Sigmoid colon (tissue), 6 donors: ENCODE measurements at regions not wholly inside any gene's neighbourhood (a gene's known extent, or its start where the extent isn't known, plus 50 kb on each side); places are given as distances from the start of the nearest gene placed in this dataset.

Experiments
- DNase-seq: peaks from one replicate; pipeline ENCODE4 v3.0.0-alpha.2; 2019
- H3K27ac ChIP-seq, 4 donors: fragments of 200-600 bp; sonication (generic); one replicate each; pipeline ENCODE4 v1.5.1; 2016 to 2019; ENCODE audit warnings: mild to moderate bottlenecking in 1 of 4
- H3K27me3 ChIP-seq, 3 donors: fragments of 200-600 bp; sonication (generic); one replicate each; pipeline ENCODE4 v1.5.1; 2019; ENCODE audit warnings: mild to moderate bottlenecking in 1 of 3
- H3K36me3 ChIP-seq, 4 donors: fragments of 200-600 bp; sonication (generic); one replicate each; pipeline ENCODE4 v1.5.1; 2016 to 2019
- H3K4me1 ChIP-seq, 4 donors: fragments of 200-600 bp; sonication (generic); one replicate each; pipeline ENCODE4 v1.5.1; 2017 to 2019
- H3K4me3 ChIP-seq, 4 donors: fragments of 200-600 bp; sonication (generic); one replicate each; pipeline ENCODE4 v1.5.1; 2017 to 2019; ENCODE audit warnings: mild to moderate bottlenecking in 2 of 4, moderate library complexity in 1 of 4
- H3K9me3 ChIP-seq, 4 donors: fragments of 200-600 bp in 3 of 4; sonication (generic) in 3 of 4; one replicate each; pipeline versions ENCODE4 v1.5.1 to v1.6.1; 2013 to 2019
- EP300 ChIP-seq, 4 donors: sonication (generic); formaldehyde crosslinking; IDR thresholded peaks; one replicate each; pipeline ENCODE4 v1.6.1; 2017; ENCODE audit warnings: antibody characterized with exemption in 4 of 4
- POLR2A ChIP-seq, 2 donors: fragments of 450-650 bp; IDR thresholded peaks; one replicate each; pipeline ENCODE4 v1.6.1; 2016; ENCODE audit warnings: antibody characterized with exemption in 2 of 2, mild to moderate bottlenecking in 2 of 2, moderate library complexity in 2 of 2
- POLR2AphosphoS5 ChIP-seq, 4 donors: sonication (generic); formaldehyde crosslinking; IDR thresholded peaks; one replicate each; pipeline ENCODE4 v1.6.1; 2017; ENCODE audit warnings: antibody characterized with exemption in 4 of 4
- WGBS, 2 donors: extraction: QIAGEN DNeasy Blood & Tissue Kit; methylation state at CpG; one replicate each; pipeline ENCODE4 v1.1.7; 2013; 5-methylcytosine and 5-hydroxymethylcytosine counted together
- intact Hi-C: fragments of 100-400 bp; cut with DNase I; formaldehyde crosslinking; loops from one replicate; pipeline ENCODE4 v1.15.1; 2023
- TF ChIP-seq, protein P1 (sequence below), 4 experiments: fragments of 450-650 bp in 3 of 4; fragments of 200-600 bp in 1 of 4; IDR thresholded peaks; one replicate each; pipeline ENCODE4 v1.5.1; 2016 to 2019; ENCODE audit warnings: antibody characterized with exemption in 4 of 4, mild to moderate bottlenecking in 3 of 4, moderate library complexity in 2 of 4
- donor health status: healthy with polysubstance abuse.
- donor health status: healthy.

DNA sequence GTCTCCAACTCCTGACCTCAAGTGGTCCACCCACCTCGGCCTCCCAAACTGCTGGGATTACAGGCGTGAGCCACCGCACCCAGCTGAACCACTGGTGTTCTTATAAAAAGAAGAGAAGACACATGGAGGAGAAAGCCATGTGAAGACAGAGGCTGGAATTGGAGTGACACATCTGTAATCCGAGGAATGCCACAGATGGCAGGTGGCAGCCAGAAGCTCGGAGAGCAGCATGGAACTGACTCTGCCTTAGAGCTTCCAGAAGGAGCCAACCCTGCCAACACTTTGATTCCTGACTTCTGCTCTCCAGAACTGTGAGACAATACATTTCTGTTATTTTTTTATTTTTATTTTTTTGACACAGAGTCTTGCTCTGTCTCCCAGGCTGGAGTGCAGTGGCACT, 59.0 kb upstream of the ATP2B4 start:
- 88 to 95% methylated on average over 5 of the region's 5 CpGs for WGBS, 2 donors
- H3K4me3 ChIP-seq, result no peak overlapping the region
- intact Hi-C loops, result no loop called here
- no peaks in the 10 kb centered on the region for H3K27me3 ChIP-seq
- no peaks in the 10 kb centered on the region for H3K9me3 ChIP-seq
- H3K36me3 ChIP-seq, result no peaks in the 10 kb centered on the region
- no peak overlapping the region for H3K27ac ChIP-seq
- TF ChIP-seq, protein P1, sequence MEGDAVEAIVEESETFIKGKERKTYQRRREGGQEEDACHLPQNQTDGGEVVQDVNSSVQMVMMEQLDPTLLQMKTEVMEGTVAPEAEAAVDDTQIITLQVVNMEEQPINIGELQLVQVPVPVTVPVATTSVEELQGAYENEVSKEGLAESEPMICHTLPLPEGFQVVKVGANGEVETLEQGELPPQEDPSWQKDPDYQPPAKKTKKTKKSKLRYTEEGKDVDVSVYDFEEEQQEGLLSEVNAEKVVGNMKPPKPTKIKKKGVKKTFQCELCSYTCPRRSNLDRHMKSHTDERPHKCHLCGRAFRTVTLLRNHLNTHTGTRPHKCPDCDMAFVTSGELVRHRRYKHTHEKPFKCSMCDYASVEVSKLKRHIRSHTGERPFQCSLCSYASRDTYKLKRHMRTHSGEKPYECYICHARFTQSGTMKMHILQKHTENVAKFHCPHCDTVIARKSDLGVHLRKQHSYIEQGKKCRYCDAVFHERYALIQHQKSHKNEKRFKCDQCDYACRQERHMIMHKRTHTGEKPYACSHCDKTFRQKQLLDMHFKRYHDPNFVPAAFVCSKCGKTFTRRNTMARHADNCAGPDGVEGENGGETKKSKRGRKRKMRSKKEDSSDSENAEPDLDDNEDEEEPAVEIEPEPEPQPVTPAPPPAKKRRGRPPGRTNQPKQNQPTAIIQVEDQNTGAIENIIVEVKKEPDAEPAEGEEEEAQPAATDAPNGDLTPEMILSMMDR (IDR thresholded peaks at IDR 0.05), result no peak
- TF ChIP-seq EP300 (IDR thresholded peaks at IDR 0.05) (no peak), POLR2AphosphoS5 (IDR thresholded peaks at IDR 0.05) (no peak)
- DNase-seq, result no peak
- H3K4me1 ChIP-seq, result peaks cover 0 to 13% (median 3%) of the 10 kb centered on the region in 4 donors

DNA sequence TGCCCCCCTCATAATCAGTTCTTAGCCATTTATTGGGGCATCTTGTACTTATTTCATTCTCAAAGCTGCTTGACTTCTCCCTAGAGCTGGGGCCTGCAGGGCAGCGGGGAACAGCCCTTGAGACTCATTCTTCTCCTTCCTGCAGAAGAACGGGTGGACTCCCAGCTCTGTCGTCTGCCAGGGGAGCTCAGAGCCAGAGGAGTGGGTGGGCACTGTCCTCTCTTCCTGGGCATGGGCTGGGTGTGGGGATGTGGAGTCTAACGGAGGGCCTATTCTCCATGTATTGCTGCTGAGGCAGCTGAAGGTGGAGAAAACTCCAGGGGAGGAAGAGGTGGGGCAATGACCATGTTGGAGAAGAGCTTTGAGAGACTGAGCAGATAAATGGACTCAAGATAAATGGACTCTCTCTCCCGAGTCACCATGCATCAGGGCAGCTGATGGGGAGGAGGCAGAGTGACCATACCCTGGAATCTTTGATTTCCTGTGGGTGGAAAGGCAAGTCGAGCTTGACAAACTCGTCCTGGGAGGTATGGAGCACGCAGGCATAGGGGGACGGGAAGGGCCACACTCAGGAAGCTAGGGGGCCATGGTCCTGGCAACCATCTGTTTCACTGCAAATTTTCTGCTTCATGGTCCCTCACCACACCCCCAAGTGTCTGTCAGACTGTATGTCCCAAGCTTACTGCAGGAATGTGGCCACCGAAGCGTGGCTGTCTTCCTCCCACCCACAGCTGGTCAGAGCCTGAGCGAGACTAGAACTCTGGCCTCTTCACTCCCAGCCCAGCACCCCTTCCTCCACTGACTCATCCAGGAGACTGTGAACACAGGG, 56.9 kb upstream of the ATP2B4 start:
- Histone ChIP-seq H3K27ac (no peak overlapping the region), H3K9me3 (no peaks in the 10 kb centered on the region), H3K27me3 (no peaks in the 10 kb centered on the region), H3K36me3 (no peaks in the 10 kb centered on the region), H3K4me3 (no peak overlapping the region), H3K4me1 (peaks cover 0 to 6% (median 3%) of the 10 kb centered on the region in 4 donors)
- intact Hi-C loops, result loop anchor here (5.0 kb wide), 1 partner anchor 38 kb away; no protein-coding TSS in a partner anchor
- no peak for DNase-seq
- no peak for TF ChIP-seq POLR2AphosphoS5 (IDR thresholded peaks at IDR 0.05)
- no peak for TF ChIP-seq EP300 (IDR thresholded peaks at IDR 0.05)
- TF ChIP-seq, protein P1 (IDR thresholded peaks at IDR 0.05), result no peak
- WGBS, 2 donors, result 78 to 89% methylated on average over 12 of the region's 12 CpGs

DNA sequence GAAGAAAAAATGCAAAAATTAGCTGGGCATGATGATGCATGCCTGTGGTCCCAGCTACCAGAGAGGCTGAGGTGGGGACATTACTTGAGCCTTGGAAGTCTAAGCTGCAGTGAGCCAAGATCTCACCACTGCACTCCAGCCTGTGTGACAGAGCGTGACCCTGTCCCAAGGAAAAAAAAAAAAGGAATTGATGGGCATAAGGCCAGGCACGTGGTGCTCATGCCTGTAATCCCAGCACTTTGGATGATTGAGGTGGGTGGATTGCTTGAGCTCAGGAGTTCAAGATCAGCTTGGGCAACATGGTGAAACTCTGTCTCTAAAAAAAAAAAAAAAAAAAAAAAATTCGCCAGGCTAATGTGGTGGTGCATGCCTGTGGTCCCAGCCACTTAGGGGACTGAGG, 55.8 kb upstream of the ATP2B4 start:
- Histone ChIP-seq H3K4me3 (no peak overlapping the region), H3K27me3 (no peaks in the 10 kb centered on the region), H3K27ac (no peak overlapping the region), H3K9me3 (no peaks in the 10 kb centered on the region), H3K4me1 (peaks cover 0 to 6% (median 3%) of the 10 kb centered on the region in 4 donors), H3K36me3 (no peaks in the 10 kb centered on the region)
- 68 to 77% methylated on average over 3 of the region's 3 CpGs for WGBS, 2 donors
- DNase-seq, result no peak
- TF ChIP-seq POLR2A (IDR thresholded peaks at IDR 0.05) (no peak), POLR2AphosphoS5 (IDR thresholded peaks at IDR 0.05) (no peak), EP300 (IDR thresholded peaks at IDR 0.05) (no peak)
- TF ChIP-seq, protein P1 (IDR thresholded peaks at IDR 0.05), result no peak
- intact Hi-C loops, result loop anchor here (5.0 kb wide), 1 partner anchor 36 kb away; no protein-coding TSS in a partner anchor

DNA sequence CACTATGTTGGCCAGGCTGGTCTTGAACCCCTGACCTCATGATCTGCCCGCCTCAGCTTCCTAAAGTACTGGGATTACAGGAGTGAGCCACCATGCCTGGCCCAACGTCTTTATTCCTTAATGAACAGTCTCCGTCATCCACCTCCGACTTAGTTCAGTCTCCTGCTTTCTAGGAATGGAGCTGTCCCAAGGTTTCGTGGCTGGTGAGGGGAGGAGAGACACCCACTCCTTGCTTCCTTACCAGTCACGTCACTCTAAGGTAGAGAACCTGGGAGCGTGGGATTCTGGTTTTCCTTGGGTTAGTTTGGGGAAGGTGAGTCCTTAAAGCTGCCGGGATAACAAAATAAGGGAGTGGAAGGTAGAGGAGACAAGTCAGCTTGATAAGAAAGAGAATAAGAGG, 55.0 kb upstream of the ATP2B4 start:
- no peak for DNase-seq
- Histone ChIP-seq H3K9me3 (no peaks in the 10 kb centered on the region), H3K27me3 (no peaks in the 10 kb centered on the region), H3K27ac (peak overlapping the region in 1 of 4 donors; percentile 49), H3K4me3 (no peak overlapping the region), H3K36me3 (no peaks in the 10 kb centered on the region), H3K4me1 (peaks cover 0 to 6% (median 3%) of the 10 kb centered on the region in 4 donors)
- 84 to 86% methylated on average over 8 of the region's 8 CpGs for WGBS, 2 donors
- intact Hi-C loops, result loop anchor here (5.0 kb wide), 1 partner anchor 36 kb away; no protein-coding TSS in a partner anchor
- TF ChIP-seq POLR2AphosphoS5 (IDR thresholded peaks at IDR 0.05), result no peak
- TF ChIP-seq POLR2A (IDR thresholded peaks at IDR 0.05), result no peak
- no peak for TF ChIP-seq EP300 (IDR thresholded peaks at IDR 0.05)
- TF ChIP-seq, protein P1 (IDR thresholded peaks at IDR 0.05), result no peak
